HG03521 (cell line): ENCODE measurements at regions not wholly inside any gene's neighbourhood (a gene's known extent, or its start where the extent isn't known, plus 50 kb on each side); places are given as distances from the start of the nearest gene placed in this dataset.
A peak's percentile ranks its signal among the peaks of the same experiment; 100 is the strongest.

Source experiments
- ATAC-seq: cut with Tn5 transposase; IDR thresholded peaks from one replicate; pipeline ENCODE4 v1.9.1; 2021; ENCODE audit warnings: mild to moderate bottlenecking, moderate library complexity; ENCODE audit not compliant: unreplicated experiment

DNA sequence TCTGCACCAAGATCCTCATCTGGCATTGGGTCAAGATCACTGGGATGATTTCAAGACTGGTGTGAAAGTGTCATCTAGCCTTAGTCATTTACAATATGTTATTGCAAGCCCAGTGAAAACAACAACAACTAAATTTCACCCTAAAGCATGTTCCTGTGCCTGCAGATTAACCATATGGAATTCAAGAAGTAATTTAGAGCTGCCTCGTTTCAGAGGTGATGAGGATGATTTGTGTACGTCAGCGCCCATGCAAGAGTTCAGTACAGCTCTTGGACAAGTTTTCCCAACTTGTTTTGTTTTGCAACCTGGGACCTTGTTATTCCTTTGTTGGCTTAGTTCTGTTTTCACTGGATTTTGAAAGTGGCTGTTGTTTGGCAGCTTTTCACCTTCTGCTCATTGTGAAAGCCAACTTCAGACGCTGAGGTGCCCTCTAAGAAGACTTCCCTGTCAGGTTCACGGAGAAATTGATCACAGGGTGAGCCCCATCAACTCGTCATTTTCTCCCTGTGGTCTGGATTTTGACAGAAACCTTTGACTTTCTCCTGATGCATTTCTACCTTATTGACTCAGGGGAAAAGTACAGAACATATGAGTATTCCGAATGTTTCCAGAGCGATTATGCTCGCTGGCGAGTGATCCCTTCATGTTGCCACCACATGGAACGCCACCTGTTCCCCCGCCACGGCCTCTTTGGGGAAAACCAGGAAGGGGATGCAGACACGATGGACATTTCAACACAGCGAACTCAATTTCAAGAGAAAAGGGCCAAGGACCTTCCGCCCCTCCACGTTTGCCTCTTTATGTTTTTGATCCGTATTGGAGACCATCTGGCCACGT lies 85.6 kb downstream of the FOXL1 start:
- no peak for ATAC-seq

DNA sequence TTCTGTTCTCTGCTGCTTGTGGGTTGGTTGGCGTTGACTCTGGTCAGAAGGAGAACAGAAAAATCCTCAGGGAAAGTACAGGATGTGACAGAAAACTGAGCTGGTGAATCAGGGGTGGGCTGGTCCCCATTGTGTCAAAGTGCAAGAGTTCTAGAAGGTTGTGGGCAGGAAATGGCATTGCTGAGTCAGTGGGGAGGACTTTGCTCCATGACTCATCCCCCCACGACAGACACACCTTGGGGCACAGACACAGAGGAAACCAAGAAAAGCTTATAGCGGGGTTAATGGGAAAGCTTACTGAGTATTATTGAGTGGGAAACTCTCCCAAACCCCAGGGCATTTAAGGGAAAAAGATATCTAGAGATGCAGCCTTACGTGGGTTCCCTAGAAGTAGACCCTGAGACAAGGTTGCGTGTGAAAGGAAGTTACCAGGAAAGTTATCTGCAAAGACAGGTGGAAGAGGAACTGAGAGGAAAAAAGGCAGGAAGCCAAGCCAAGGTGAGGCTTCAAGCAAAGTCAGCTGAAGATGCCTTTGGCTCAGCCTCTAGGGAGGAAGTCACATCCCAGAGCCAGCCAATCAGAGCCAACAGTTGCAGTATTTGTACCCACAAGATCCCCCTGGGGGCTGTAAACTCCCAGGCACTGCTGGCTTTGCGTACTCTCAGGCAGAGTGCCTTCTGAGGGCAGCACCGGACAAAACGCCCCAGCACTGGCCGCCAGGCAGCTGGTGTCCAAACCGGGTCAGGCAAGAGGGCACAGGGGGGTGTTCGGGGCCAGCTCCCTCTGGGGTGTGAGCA lies 86.4 kb downstream of the FOXL1 start:
- peak; percentile 65 for ATAC-seq

DNA sequence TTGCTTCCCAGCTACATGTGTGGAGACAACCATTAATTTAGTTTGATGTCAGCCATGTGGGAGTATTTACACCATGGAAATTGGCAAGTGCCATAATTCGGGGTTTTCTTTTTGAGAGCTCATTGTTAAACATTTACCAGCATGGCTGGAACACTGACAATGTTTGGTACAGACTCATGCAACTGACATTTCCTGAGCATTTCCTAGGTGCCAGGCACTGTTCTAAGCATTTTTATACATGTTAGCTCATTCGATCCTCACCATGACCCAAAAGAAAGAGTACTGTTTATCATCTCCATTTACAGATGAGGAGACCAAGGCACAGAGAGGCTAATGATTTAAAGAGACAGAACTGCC lies 86.9 kb downstream of the FOXL1 start:
- no peak for ATAC-seq

DNA sequence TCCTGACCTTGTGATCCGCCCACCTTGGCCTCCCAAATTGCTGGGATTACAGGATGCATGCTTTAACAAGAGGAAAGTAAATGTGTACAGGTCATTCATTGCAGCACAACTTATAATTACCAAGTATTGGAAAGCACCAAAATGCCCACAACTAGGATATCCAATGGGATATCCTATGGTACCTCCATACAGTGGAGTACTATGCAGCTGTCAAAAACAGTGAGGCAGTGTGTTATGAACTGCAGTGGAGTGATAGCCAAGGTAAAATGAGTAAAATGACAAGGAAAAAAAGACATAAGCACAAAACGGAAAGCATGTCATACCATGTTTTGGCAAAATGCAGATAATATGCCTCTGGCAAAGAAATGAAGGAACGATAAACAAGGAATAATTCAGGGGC lies 87.6 kb downstream of the FOXL1 start:
- no peak for ATAC-seq

DNA sequence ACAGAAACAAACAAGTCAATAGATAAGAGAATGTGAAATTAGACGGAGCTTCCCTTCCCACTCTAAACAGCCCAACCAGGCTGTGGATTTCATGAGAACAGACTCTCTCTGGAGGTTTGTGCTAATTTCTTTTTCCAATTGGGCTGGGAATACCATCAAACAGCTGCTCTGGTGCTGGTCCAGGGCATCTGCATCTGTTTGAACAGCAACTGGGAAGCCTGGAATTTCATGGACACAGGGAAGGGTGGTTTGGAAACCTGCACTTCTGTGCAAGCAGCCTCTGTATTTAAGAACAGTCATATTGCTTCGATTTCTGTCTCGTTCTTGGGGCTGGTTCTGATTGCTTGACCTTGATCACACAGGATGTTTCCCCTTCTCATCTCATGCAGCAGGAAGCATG lies 88.7 kb downstream of the FOXL1 start:
- no peak for ATAC-seq

DNA sequence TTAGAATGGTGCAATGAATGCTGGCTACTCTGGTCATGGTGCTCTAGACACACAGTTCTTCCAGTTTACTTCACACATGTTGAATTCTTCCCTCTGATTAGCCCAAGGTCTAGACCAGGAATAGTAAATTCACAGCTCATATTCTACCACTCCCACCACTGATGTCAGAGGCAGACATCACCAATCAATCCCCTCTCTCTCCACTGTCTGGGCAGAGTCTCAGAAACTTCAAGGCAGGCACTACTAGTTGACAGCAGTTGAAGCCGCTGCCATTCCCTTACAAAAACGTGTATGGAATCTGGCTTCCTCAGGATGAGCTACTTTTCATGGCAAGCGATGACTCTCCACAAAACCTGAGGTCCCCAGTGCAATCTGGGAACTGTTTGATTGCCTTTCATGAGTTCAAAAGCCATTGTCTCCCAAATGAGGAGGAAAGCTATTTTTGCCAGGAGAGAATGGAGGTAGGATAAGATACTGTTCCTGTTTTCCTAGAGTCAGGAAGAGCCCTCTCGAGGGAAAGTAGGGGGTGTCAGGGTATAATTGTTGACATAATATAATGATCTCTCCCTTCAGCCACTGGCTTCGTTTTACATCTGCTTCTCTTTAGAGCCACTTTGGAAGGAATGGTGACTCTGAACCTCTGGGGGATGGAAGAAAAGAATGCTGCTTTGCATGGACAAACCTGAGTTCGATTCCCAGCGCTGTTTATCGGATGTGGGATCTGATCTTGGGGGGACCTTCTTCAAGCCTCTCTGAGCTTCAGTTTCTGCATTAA lies 90.0 kb downstream of the FOXL1 start:
- no peak for ATAC-seq

DNA sequence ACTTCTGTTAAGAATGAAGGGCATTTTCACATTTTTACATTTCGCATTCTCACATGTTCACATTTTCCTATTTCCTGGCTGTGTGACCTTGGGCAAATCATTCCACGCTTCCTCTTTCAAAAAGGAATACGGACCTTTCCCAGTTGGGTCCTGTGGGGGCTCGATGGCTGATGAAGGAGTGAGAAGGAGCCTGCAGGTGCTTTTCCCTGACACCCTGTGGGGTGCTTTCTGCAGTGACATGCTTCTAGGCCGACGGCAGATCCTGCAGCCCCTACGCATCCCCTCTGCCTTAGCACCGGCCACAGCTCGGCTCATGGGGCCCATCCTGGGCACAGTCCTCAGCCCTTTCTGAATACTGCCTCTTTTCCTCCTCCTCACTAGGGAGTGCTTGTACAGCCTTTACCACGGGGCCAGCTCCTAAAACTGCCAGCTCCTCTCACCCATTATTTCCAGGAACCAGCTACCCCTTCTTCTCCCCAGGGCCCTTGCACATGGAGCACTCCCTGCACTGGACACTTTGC lies 91.0 kb downstream of the FOXL1 start:
- no peak for ATAC-seq

DNA sequence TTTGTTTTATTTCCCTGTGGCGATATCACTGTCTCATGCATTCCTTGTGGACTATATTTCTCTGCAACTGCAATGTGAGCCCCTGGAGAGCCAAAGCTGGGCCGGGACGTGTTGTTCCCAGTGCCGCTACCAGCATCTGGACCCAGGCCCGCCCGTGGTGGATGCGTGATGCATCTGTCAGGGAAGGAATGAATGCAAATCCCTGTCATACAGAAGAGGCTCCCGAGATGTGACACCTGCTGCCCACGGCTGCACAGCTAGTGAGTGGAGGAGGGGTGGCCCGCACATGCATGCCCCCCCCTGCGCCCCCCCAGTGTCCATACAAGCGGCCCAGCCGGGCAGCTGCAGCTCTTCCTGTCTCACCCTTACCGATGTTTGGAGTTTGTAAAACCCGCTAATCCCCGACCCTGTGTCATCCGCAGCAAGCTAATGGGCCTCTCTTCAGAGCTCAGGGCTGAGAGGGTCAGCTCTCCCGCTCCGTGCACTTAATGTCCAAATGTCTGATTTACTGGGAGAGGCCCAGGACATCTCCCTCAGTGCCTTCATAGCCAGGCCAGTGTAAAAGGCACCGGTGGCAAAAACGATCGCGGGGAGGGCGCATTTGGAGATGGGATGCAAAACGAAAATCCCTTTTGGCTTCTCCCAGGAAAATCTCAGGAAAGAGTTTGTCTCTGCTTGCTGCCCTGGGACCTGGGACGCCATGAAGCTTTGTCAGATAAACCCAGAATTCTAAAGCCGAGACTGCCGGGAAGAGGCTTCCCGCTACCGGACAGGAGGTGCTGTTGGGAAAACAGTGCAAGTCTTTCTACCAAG lies 91.8 kb downstream of the FOXL1 start:
- ATAC-seq: no peak

DNA sequence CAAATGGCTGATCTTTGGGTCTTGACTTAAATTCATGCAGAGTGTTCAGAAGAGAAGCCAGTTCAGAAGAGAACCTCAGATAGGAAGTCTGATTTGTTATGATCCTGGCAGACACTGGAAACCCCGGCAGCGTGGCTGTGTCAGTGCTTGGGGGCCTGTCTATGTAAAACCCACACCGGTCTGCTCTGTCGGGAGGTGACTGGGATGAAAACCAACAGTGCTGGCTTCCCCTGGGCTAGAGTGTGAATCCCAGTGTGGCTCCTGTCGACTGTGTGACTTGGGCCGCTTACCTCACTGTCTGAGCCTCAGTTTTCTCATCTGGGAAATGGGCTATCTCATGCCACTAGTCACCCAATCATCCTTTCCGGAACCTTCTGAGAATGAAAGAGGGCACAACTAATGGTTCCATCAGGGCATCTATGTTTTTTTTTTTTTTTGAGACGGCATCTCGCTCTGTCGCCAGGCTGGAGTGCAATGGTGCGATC lies 92.4 kb downstream of the FOXL1 start:
- ATAC-seq: no peak

DNA sequence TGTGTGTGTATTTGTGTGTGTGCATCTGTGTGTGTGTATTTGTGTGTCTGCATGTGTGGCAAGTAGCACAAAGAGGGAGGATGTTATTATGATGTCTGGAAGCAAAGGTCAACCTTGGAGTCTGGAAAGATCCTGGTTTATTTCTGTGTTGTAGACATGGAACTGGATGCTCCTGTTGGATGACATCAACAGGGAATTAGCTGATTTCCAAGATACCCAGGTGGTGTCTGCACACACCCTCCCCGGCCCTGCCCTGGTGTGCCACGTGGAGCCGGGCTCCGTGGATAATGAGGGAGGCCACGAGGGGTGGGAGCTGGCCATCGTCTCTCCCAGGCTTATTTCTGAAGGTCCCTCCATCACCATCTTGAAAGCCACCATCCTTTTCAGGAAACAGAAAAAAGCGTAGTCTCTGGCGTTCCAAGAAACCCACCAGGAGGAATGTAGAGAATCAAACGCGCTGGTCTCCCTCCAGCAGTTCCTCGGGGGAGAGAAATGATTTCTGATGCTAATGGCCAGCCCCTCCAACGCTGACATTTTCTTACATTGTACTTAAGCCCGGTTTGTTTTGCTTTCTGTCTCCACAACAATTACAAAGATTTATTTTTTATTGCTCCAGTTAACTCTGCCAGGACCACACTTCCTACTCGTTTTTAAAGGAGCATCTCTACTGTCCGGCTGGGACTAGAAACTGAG lies 93.3 kb downstream of the FOXL1 start:
- ATAC-seq: no peak

DNA sequence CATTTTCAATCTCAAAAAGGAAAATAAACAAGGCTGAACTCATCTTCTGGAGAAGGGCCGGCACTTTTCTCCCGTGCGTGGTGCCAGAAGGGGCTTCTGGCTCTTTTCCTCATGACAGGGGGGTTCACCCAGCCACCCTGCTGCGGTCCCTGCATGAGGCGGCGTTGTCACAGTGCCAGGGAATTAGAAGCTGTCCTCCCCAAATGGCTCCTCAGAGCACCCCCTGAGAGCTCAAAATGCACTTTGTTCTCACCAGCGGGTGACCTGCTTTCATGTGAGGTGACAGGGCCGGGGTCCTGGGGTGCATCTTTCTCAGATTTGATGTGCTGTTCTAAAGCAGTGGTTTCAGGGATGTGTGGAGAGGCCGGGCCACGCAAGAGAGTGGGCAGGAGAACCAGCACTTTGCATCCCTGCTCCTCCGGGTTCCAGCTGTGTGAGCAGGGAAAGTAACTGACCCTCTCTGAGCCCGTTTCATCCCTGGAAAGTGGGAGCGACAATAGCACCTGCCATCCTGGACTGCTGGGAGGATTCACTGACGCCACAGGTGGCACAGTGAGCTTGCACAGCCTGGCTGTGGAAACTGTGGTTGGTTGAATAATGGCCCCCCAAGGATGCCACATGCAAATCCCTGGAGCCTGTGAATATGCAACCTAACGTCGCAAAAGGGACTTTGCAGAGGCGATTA lies 94.0 kb downstream of the FOXL1 start:
- ATAC-seq: no peak

DNA sequence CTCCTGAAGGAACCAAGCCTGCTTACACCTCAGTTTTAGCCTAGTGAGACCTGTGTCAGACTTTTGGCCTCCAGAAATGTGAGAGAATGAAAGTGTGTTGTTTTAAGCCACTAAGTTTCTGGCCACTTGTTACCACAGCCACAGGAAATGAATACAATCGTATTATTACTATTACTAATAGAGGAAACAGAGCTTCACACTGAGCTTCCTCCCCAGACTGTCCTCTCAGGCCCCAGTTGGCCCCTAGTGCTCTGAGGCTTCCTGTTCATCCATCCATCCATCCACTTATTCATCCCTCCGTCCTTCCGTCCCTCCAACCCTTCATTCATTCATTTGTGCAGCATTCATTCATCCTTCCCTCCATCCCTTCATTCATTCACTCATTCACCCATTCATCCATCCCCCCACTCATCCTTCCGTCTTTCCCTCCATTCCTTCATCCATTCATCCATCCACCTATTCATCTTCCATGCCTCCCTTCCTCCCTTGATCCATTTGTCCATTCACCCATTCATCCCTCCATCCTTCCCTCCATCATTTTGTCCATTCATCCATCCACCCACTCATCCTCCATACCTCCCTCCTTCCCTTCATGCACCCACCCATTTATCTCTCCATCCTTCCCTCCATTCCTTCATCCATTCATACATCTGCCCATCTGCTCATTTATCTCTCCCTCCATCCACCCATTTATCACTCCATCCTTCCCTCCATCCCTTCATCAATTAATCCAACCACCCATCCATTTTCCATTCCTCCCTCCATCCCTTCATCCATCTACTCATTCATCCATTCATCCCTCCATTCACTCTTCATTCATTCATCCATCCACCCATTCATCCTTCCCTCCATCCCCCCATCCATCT lies 95.0 kb downstream of the FOXL1 start:
- ATAC-seq: no peak

DNA sequence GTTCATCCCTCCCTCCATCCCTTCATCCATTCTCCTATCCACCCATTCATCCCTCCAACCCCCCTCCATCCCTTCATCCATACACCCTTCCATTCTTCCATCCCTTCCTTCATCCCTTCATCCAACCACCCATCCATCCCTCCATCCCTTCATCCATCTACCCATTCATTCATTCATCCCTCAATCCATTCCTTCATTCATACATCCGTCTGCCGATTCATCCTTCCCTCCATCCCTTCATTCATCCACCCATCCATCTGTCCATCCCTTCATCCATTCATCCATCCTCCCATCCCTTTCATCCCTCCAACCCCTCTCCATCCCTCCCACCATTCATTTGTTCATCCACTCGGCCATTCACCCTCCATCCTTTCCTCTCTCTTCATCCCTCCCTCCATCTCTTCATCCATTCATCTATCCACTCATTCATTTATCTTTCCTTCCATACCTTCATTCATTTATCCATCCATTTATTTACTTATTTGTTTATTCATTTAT lies 95.7 kb downstream of the FOXL1 start:
- ATAC-seq: no peak

DNA sequence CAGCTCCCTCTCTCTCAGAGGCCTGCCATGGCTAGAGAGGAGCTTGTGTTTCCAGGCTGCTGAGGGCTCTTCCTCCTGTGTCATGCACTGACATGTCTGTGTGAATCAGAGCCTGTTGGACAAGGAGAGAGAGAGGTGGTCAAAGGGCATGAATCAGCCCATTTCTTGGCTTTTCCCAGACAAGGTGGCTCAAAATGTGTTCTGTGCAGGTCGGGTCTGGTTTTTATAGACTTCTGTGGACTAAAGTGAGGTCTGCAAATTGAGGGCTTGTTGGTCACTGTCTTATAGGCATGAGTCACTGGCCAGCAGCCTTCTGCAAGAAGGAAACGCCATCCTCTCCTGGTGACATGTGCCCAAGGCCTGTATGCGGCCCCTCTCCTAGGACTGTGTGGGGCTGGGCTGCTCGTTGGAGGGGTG lies 97.9 kb downstream of the FOXL1 start:
- no peak for ATAC-seq

DNA sequence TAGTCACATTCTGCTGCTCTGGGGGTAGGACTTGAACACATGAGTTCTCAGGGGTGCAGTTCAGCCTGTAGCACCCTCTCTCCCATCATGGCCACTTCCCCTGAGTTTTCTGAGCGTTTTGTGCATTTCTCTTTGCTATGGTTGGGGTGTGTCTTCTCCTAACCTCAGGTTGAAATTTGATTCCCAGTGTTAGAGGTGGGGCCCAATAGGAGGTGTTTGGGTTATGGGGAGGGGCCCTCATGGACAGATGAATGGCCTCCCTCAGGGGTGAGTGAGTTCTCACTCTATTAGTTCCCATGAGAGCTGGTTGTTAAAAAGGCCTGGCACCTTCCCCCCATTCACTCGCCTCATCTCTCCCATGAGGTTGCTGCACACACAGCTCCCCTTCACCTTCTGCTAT lies 101.1 kb downstream of the FOXL1 start:
- no peak for ATAC-seq

DNA sequence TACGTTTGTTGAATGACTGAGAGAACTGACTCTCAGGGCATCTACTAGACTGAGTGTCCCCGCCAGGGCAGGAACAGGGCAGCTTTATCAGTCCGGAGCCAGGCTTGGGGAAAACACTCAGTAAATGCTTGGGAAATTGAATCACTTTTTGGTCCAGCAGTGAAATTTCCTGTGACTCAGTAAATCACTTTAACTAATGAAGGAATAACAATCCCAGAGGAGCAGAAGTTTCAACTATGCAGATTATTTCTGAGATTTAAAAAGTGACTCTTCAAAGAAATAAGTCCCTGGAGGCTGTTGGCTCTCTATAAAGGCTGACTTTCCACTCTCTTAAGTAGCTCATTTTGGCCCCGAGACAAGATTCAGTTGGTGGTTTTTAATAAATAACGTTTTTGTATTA lies 101.8 kb downstream of the FOXL1 start:
- ATAC-seq: no peak

DNA sequence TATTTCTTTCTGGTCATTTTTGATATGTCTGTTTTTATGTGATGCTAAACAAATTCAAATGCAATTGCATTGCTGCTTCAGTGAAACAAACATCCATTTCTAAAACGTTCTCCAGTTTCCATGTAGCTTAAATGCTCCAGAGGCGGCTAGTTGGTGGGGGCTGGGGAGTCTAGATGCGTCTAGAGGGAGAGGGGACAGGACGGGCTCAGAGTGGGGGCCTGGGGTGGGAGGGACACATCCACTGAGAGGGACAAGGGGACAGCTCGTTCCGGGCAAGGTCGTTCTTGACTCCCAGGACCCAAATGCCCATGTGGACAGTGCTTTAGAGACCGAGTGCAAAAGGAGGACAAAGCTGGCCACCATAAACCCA lies 102.3 kb downstream of the FOXL1 start:
- ATAC-seq: no peak
